OCI-LY7 (cell line): ENCODE measurements at regions not wholly inside any gene's neighbourhood (a gene's known extent, or its start where the extent isn't known, plus 50 kb on each side); places are given as distances from the start of the nearest gene placed in this dataset.

Experiments
- BruUV-seq: library from RNA; stranded (reverse); fragments of 400-500 nt; replicated peaks from 2 replicates; lab custom pipeline; 2021; lab: Mats Ljungman, UMichigan
- CTCF ChIA-PET: fragments of 300-600 bp; sonication (Branson Sonifier 250); formaldehyde crosslinking; loops from one replicate; lab custom pipeline; 2022; ENCODE audit warnings: antibody characterized with exemption; ENCODE audit not compliant: unreplicated experiment; lab: Charles Lee
- POLR2A ChIA-PET: fragments of 300-600 bp; sonication (Branson Sonifier 250); formaldehyde crosslinking; loops from one replicate; lab custom pipeline; 2022; ENCODE audit warnings: antibody characterized with exemption; lab: Charles Lee
- DNase-seq: peaks from one replicate; pipeline ENCODE4 v3.0.0-alpha.2; 2015; ENCODE audit warnings: low spot score
- H2AFZ ChIP-seq: fragments of 200-600 bp; sonication (generic), shearing (Covaris generic); 2 replicates; pipeline ENCODE4 v1.6.1; 2014; ENCODE audit warnings: mild to moderate bottlenecking, antibody characterized with exemption, low read length, moderate library complexity
- H3K27ac ChIP-seq: fragments of 200-600 bp; sonication (generic); 2 replicates; pipeline ENCODE4 v1.5.1; 2014; ENCODE audit warnings: mixed run types, low read depth, mild to moderate bottlenecking, moderate library complexity, low read length, inconsistent platforms; ENCODE audit not compliant: poor library complexity, severe bottlenecking
- H3K36me3 ChIP-seq: fragments of 200-600 bp; sonication (generic); 2 replicates; pipeline ENCODE4 v1.6.1; 2014; ENCODE audit warnings: mild to moderate bottlenecking, antibody characterized with exemption, low read length, moderate library complexity, mixed read lengths; ENCODE audit not compliant: insufficient read depth
- H3K4me1 ChIP-seq: fragments of 200-600 bp; sonication (generic); 2 replicates; pipeline ENCODE4 v1.5.1; 2014; ENCODE audit warnings: mild to moderate bottlenecking, low read length; ENCODE audit not compliant: insufficient read depth, poor library complexity, severe bottlenecking
- H3K4me2 ChIP-seq: fragments of 200-600 bp; sonication (generic); 2 replicates; pipeline ENCODE4 v1.6.1; 2014; ENCODE audit warnings: mild to moderate bottlenecking, low read length
- H3K4me3 ChIP-seq: fragments of 200-600 bp; sonication (generic); 2 replicates; pipeline ENCODE4 v1.5.1; 2014; ENCODE audit warnings: mild to moderate bottlenecking, low read depth, low read length; ENCODE audit not compliant: poor library complexity, severe bottlenecking
- H3K79me2 ChIP-seq: fragments of 200-600 bp; sonication (generic); 2 replicates; pipeline ENCODE4 v1.6.1; 2016; ENCODE audit warnings: low read depth, mild to moderate bottlenecking, low read length, moderate library complexity, mixed read lengths; ENCODE audit not compliant: insufficient read depth
- H3K9me2 ChIP-seq: fragments of 200-600 bp; sonication (generic); 2 replicates; pipeline ENCODE4 v1.6.1; 2016; ENCODE audit warnings: mild to moderate bottlenecking, low read length, mixed read lengths; ENCODE audit not compliant: insufficient read depth
- H3K9me3 ChIP-seq: fragments of 200-600 bp; sonication (generic); 2 replicates; pipeline ENCODE4 v1.6.1; 2014; ENCODE audit warnings: mild to moderate bottlenecking, mixed run types, low read length, mixed read lengths
- H4K20me1 ChIP-seq: fragments of 200-600 bp; sonication (generic); 2 replicates; pipeline ENCODE4 v1.6.1; 2014; ENCODE audit warnings: mild to moderate bottlenecking, antibody characterized with exemption, low read length, moderate library complexity, mixed read lengths; ENCODE audit not compliant: insufficient read depth
- CTCF ChIP-seq: fragments of 200-600 bp; sonication (generic); conservative IDR thresholded peaks from 2 replicates; pipeline ENCODE4 v1.5.1; 2014; ENCODE audit warnings: mild to moderate bottlenecking, antibody characterized with exemption, low read length, moderate library complexity, mixed read lengths
- EZH2phosphoT487 ChIP-seq: fragments of 200-600 bp; sonication (generic); IDR thresholded peaks from 2 replicates; pipeline ENCODE4 v1.6.1; 2018; ENCODE audit warnings: low read depth, borderline replicate concordance, mild to moderate bottlenecking, mixed run types, antibody characterized with exemption, low read length, moderate library complexity, mixed read lengths
- intact Hi-C: fragments of 100-400 bp; cut with micrococcal nuclease; formaldehyde crosslinking; loops from one replicate; pipeline ENCODE4 v1.10.0; 2022; ENCODE audit not compliant: unreplicated experiment

GRCh38 chr3:104537323-104537722, 829.4 kb upstream of the ALCAM start:
- TF ChIP-seq EZH2phosphoT487 (no peak), CTCF (no peak)
- H3K4me2 ChIP-seq: no peak overlapping the region
- H3K36me3 ChIP-seq: peaks cover 3% of the 10 kb centered on the region; the same call in 1 of the 2 replicates
- no peaks in the 10 kb centered on the region for H3K79me2 ChIP-seq
- H3K4me3 ChIP-seq: no peak overlapping the region
- CTCF ChIA-PET: no interaction called here
- DNase-seq: no peak
- no TSS peak for BruUV-seq
- peaks cover 29% of the 10 kb centered on the region for H3K9me3 ChIP-seq
- intact Hi-C loops: no loop called here
- H3K27ac ChIP-seq: no peak overlapping the region
- no peaks in the 10 kb centered on the region for H4K20me1 ChIP-seq
- no peaks in the 10 kb centered on the region for H3K9me2 ChIP-seq
- no peaks in the 10 kb centered on the region for H3K4me1 ChIP-seq
- POLR2A ChIA-PET: no interaction called here
- H2AFZ ChIP-seq: no peak overlapping the region

GRCh38 chr3:104546301-104546700, 820.4 kb upstream of the ALCAM start:
- Histone ChIP-seq H2AFZ (no peak overlapping the region), H3K27ac (no peak overlapping the region), H3K9me2 (no peaks in the 10 kb centered on the region; the same call in 1 of the 2 replicates), H3K4me2 (no peak overlapping the region), H3K79me2 (no peaks in the 10 kb centered on the region), H3K36me3 (no peaks in the 10 kb centered on the region), H3K4me1 (no peaks in the 10 kb centered on the region), H3K4me3 (no peak overlapping the region), H4K20me1 (no peaks in the 10 kb centered on the region), H3K9me3 (no peaks in the 10 kb centered on the region)
- TF ChIP-seq EZH2phosphoT487 (no peak), CTCF (no peak)
- CTCF ChIA-PET: no interaction called here
- intact Hi-C loops: no loop called here
- DNase-seq: no peak
- POLR2A ChIA-PET: interaction anchor here (0.6 kb wide), 1 partner anchor 255 kb away, joined by 3 read pairs; no protein-coding TSS in a partner anchor
- no TSS peak for BruUV-seq

- Histone ChIP-seq H4K20me1 (no peaks in the 10 kb centered on the region), H3K4me1 (no peaks in the 10 kb centered on the region), H3K4me2 (no peak overlapping the region), H3K4me3 (no peak overlapping the region), H3K79me2 (no peaks in the 10 kb centered on the region), H3K27ac (no peak overlapping the region), H3K9me3 (no peaks in the 10 kb centered on the region), H2AFZ (no peak overlapping the region), H3K9me2 (no peaks in the 10 kb centered on the region; the same call in 1 of the 2 replicates), H3K36me3 (no peaks in the 10 kb centered on the region)
- TF ChIP-seq CTCF (no peak), EZH2phosphoT487 (no peak)
- ChIA-PET CTCF (no interaction called here), POLR2A (interaction anchor here (0.6 to 0.7 kb wide), 2 partner anchors 256 to 1044 kb away, joined by 3 read pairs; no protein-coding TSS in a partner anchor)
- intact Hi-C loops: no loop called here
- no TSS peak for BruUV-seq
- DNase-seq: no peak
Observed at GRCh38 chr3:104547031-104547430, 819.7 kb upstream of the ALCAM start.
